Spleen (tissue), 7 donors: ENCODE measurements at regions not wholly inside any gene's neighbourhood (a gene's known extent, or its start where the extent isn't known, plus 50 kb on each side); places are given as distances from the start of the nearest gene placed in this dataset.

Source experiments
- POLR2A ChIP-seq, 3 donors: fragments of 450-650 bp; IDR thresholded peaks; one replicate each; pipeline ENCODE4 v1.5.1; 2017; ENCODE audit warnings: antibody characterized with exemption in 3 of 3, mild to moderate bottlenecking in 1 of 3
- POLR2AphosphoS5 ChIP-seq, 3 donors: sonication (generic); formaldehyde crosslinking; IDR thresholded peaks; one replicate each; pipeline ENCODE4 v1.5.1; 2017; ENCODE audit warnings: antibody characterized with exemption in 3 of 3
- TF ChIP-seq, protein P1 (sequence below), 11 experiments: fragments of 200-600 bp in 7 of 11; fragments of 450-650 bp in 4 of 11; sonication (generic) in 4 of 11; IDR thresholded peaks in 8 of 11; conservative IDR thresholded peaks in 3 of 11; 1 replicate in 7 of 11; 2 replicates in 4 of 11; pipeline versions ENCODE4 v1.4.0 to v1.8.0; 2016 to 2021; ENCODE audit warnings: antibody characterized with exemption in 11 of 11, inconsistent platforms in 4 of 11, mild to moderate bottlenecking in 1 of 11
- donor health status: DM: no; HTN: no; CAD: no; lungs with moderate emphysema.
- donor health status: DM: no; HTN: no; CAD: no.
- donor health status: DM: no; HTN: no; CAD: no.

GRCh38 chr12:67045650-67046049 lies 223.5 kb upstream of the CAND1 start:
- TF ChIP-seq, protein P1, sequence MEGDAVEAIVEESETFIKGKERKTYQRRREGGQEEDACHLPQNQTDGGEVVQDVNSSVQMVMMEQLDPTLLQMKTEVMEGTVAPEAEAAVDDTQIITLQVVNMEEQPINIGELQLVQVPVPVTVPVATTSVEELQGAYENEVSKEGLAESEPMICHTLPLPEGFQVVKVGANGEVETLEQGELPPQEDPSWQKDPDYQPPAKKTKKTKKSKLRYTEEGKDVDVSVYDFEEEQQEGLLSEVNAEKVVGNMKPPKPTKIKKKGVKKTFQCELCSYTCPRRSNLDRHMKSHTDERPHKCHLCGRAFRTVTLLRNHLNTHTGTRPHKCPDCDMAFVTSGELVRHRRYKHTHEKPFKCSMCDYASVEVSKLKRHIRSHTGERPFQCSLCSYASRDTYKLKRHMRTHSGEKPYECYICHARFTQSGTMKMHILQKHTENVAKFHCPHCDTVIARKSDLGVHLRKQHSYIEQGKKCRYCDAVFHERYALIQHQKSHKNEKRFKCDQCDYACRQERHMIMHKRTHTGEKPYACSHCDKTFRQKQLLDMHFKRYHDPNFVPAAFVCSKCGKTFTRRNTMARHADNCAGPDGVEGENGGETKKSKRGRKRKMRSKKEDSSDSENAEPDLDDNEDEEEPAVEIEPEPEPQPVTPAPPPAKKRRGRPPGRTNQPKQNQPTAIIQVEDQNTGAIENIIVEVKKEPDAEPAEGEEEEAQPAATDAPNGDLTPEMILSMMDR (IDR thresholded peaks at IDR 0.05 in 8 of 11, conservative IDR thresholded peaks at IDR 0.05 in 3 of 11): no peak
- TF ChIP-seq POLR2AphosphoS5 (IDR thresholded peaks at IDR 0.05) (no peak), POLR2A (IDR thresholded peaks at IDR 0.05) (no peak)
